HEK293 (cell line): ENCODE measurements at regions not wholly inside any gene's neighbourhood (a gene's known extent, or its start where the extent isn't known, plus 50 kb on each side); places are given as distances from the start of the nearest gene placed in this dataset.

Experiments used
- ATF2 ChIP-seq: fragments of 450-650 bp; formaldehyde crosslinking; IDR thresholded peaks from 2 replicates; pipeline ENCODE4 v1.5.1; 2016; ENCODE audit warnings: missing biosample characterization, missing genetic modification characterization, low read depth
- CTCF ChIP-seq: fragments of 450-650 bp; formaldehyde crosslinking; IDR thresholded peaks from 2 replicates; pipeline ENCODE4 v1.5.1; 2016; ENCODE audit warnings: missing biosample characterization, missing genetic modification characterization
- SCRT2 ChIP-seq: fragments of 450-650 bp; formaldehyde crosslinking; IDR thresholded peaks from 2 replicates; pipeline ENCODE4 v1.5.1; 2016; ENCODE audit warnings: missing biosample characterization, missing genetic modification characterization
- TRIM28 ChIP-seq: IDR thresholded peaks from 2 replicates; pipeline ENCODE4 v1.6.1; 2011; ENCODE audit warnings: low read length, control low read depth, borderline replicate concordance
- ZNF10 ChIP-seq: fragments of 450-650 bp; formaldehyde crosslinking; IDR thresholded peaks from 2 replicates; pipeline ENCODE4 v1.5.1; 2017; ENCODE audit warnings: missing biosample characterization, missing genetic modification characterization
- ZNF114 ChIP-seq: fragments of 450-650 bp; formaldehyde crosslinking; IDR thresholded peaks from 2 replicates; pipeline ENCODE4 v1.5.0; 2017; ENCODE audit warnings: missing biosample characterization, missing genetic modification characterization
- ZNF311 ChIP-seq: fragments of 450-650 bp; formaldehyde crosslinking; IDR thresholded peaks from 2 replicates; pipeline ENCODE4 v1.5.1; 2017; ENCODE audit warnings: missing biosample characterization, missing genetic modification characterization, borderline replicate concordance
- ZNF629 ChIP-seq: fragments of 450-650 bp; formaldehyde crosslinking; IDR thresholded peaks from 2 replicates; pipeline ENCODE4 v1.5.1; 2017; ENCODE audit warnings: missing biosample characterization, missing genetic modification characterization
- TF ChIP-seq, protein P1 (sequence below): fragments of 450-650 bp; formaldehyde crosslinking; IDR thresholded peaks from 2 replicates; pipeline ENCODE4 v1.5.1; 2016; ENCODE audit warnings: missing biosample characterization, missing genetic modification characterization
- TF ChIP-seq, protein P2 (sequence below): fragments of 450-650 bp; formaldehyde crosslinking; IDR thresholded peaks from 2 replicates; pipeline ENCODE4 v1.5.1; 2016; ENCODE audit warnings: missing biosample characterization, missing genetic modification characterization
- TF ChIP-seq, protein P3 (sequence below): fragments of 450-650 bp; formaldehyde crosslinking; IDR thresholded peaks from 2 replicates; pipeline ENCODE4 v1.5.1; 2016; ENCODE audit warnings: missing biosample characterization, missing genetic modification characterization

GRCh38 chr1:5744341-5744740, 247.9 kb downstream of the NPHP4 start:
- no peak for TF ChIP-seq CTCF (tag by site-specific recombination)
- TF ChIP-seq SCRT2 (tag by site-specific recombination), result no peak
- TF ChIP-seq, protein P1, sequence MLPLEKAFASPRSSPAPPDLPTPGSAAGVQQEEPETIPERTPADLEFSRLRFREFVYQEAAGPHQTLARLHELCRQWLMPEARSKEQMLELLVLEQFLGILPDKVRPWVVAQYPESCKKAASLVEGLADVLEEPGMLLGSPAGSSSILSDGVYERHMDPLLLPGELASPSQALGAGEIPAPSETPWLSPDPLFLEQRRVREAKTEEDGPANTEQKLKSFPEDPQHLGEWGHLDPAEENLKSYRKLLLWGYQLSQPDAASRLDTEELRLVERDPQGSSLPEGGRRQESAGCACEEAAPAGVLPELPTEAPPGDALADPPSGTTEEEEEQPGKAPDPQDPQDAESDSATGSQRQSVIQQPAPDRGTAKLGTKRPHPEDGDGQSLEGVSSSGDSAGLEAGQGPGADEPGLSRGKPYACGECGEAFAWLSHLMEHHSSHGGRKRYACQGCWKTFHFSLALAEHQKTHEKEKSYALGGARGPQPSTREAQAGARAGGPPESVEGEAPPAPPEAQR (tag by site-specific recombination), result no peak
- TF ChIP-seq, protein P2, sequence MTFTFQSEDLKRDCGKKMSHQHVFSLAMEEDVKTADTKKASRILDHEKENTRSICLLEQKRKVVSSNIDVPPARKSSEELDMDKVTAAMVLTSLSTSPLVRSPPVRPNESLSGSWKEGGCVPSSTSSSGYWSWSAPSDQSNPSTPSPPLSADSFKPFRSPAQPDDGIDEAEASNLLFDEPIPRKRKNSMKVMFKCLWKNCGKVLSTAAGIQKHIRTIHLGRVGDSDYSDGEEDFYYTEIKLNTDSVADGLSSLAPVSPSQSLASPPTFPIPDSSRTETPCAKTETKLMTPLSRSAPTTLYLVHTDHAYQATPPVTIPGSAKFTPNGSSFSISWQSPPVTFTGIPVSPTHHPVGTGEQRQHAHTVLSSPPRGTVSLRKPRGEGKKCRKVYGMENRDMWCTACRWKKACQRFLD, result no peak
- TF ChIP-seq, protein P3, sequence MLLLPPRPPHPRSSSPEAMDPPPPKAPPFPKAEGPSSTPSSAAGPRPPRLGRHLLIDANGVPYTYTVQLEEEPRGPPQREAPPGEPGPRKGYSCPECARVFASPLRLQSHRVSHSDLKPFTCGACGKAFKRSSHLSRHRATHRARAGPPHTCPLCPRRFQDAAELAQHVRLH, result no peak
- no peak for TF ChIP-seq TRIM28
- no peak for TF ChIP-seq ZNF10 (tag by site-specific recombination)
- no peak for TF ChIP-seq ZNF629 (tag by site-specific recombination)
- no peak for TF ChIP-seq ZNF114 (tag by site-specific recombination)
- TF ChIP-seq ATF2 (tag by site-specific recombination), result no peak
- no peak for TF ChIP-seq ZNF311 (tag by site-specific recombination)
